Epithelial cell of esophagus (primary cell): ENCODE measurements at regions not wholly inside any gene's neighbourhood (a gene's known extent, or its start where the extent isn't known, plus 50 kb on each side); places are given as distances from the start of the nearest gene placed in this dataset.

Experiments
- DNase-seq: peaks from one replicate; pipeline ENCODE4 v3.0.0; 2010; ENCODE audit warnings: low read depth
- H3K4me3 ChIP-seq: 2 replicates; pipeline ENCODE4 v1.5.1; 2011; ENCODE audit warnings: mild to moderate bottlenecking, low read length, control low read depth
- TF ChIP-seq, protein P1 (sequence below): IDR thresholded peaks from 2 replicates; pipeline ENCODE4 v1.5.1; 2011; ENCODE audit warnings: low read depth, mild to moderate bottlenecking, low read length, control low read depth, inconsistent platforms; ENCODE audit not compliant: insufficient read depth; ENCODE audit errors: missing control alignments

DNA sequence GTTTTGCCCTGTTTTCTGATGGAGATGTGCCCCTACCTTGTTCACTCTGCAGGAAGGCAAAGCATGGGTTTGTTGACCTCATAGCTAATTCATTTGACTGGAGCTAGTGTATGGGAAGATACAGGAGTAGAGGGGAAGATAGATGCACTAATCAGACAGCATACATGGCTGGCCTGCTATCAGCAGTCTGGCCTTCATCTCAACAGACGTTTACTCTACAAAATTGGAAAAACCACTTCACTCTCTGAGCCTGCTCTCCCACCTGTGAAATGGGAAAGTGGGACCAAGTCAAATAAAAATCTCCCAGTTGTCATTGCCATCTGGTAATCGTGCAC lies 235.2 kb upstream of the RAB4A start:
- no peak for DNase-seq
- TF ChIP-seq, protein P1, sequence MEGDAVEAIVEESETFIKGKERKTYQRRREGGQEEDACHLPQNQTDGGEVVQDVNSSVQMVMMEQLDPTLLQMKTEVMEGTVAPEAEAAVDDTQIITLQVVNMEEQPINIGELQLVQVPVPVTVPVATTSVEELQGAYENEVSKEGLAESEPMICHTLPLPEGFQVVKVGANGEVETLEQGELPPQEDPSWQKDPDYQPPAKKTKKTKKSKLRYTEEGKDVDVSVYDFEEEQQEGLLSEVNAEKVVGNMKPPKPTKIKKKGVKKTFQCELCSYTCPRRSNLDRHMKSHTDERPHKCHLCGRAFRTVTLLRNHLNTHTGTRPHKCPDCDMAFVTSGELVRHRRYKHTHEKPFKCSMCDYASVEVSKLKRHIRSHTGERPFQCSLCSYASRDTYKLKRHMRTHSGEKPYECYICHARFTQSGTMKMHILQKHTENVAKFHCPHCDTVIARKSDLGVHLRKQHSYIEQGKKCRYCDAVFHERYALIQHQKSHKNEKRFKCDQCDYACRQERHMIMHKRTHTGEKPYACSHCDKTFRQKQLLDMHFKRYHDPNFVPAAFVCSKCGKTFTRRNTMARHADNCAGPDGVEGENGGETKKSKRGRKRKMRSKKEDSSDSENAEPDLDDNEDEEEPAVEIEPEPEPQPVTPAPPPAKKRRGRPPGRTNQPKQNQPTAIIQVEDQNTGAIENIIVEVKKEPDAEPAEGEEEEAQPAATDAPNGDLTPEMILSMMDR = no peak
- no peak overlapping the region for H3K4me3 ChIP-seq

DNA sequence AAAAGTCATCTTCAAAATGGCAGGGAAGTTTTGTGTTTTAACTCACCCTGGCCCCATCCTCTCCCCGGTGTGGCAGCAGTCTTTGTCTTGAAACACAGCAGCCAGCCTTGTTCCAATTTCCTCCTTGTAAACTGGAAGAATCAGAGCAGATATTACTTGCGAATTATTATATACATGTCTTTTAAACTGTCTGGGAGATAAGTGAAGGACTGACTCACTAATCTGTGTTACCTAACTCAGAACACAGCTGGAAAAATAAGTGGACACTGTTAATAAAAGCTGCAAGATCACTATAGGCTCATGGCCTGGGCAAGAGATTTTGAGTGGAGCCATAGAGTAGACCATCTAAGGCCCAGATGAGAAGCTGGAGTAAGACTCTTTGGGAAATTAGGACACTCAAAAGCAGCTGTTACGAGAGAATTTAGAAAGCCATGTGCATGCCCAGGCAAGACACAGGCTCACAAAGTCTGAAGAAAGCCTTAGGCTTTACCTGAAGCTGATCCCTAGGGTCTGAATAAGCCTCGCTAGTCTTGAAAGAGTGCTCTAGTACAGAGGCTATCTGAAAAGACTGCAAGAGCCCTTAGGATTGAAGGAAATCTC lies 233.0 kb upstream of the RAB4A start:
- peak; percentile 39 for DNase-seq
- TF ChIP-seq, protein P1 = no peak

DNA sequence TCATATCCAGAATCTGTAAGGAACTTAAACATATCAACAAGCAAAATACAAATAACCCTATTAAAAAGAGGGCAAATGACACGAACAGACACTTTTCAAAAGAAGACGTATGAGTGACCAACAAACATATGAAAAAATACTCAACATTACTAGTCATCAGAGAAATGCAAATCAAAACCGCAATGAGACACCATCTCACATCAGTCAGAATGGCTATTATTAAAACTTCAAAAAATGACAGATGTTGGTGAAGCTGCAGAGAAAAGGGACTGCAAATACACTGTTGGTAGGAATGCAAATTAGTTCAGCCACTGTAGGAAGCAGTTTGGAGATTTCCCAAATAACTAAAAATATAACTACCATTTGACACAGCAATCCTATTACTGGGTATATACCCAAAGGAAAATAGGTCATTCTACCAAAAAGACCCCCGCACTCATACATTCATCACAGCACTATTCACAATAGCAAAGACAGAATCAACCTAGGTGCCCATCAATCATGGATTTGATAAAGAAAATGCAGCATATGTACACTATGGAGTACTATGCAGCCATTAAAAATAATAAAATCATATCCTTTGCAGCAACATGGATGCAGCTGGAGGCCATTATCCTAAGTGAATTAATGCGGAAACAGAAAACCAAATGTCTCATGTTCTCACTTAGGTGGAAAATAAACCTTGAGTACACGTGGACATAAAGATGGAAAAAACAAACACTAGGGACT lies 230.1 kb upstream of the RAB4A start:
- no peak overlapping the region for H3K4me3 ChIP-seq
- TF ChIP-seq, protein P1 = no peak
- no peak for DNase-seq

More for the DNA sequence above, 233.0 kb upstream of the RAB4A start:
- no peak overlapping the region for H3K4me3 ChIP-seq

DNA sequence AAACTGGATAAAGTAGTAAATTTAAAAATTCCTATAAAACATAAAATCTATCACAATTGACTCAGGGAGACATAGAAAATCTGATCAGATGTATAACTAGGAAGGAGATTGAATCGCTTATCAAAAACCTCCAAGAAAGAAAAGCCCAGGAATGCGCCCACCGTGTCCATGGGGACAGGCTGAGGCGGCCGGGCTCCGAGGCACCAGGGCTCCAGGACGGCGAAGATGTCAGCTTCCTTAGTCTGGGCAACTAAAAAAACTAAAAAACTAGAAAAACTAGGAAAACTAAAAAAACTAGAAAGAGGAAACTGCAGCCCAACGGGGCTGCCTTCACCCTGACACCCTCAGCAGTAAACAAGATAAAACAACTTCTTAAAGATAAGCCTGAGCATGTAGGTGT lies 229.0 kb upstream of the RAB4A start:
- TF ChIP-seq, protein P1 = no peak
- no peak overlapping the region for H3K4me3 ChIP-seq
- DNase-seq = no peak

DNA sequence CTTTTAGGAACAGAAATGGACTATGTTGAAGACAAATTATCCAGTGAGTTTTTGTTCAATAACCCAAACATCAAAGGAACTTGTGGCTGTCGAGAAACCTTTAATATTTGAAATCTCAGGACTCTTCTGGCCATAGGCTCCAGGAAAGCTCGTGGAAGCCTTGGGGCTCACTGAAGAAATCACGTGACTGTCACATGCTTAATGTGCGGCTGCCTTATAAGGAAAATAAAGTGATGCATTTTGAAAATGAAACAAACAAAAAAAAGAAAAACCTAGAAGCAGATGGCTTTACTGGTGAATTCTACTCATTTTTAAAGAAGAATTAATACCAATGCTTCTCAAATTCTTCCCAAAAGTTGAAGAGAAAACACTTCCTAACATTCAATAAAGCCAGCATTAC lies 228.4 kb upstream of the RAB4A start:
- TF ChIP-seq, protein P1 = no peak
- H3K4me3 ChIP-seq = no peak overlapping the region
- DNase-seq = no peak

DNA sequence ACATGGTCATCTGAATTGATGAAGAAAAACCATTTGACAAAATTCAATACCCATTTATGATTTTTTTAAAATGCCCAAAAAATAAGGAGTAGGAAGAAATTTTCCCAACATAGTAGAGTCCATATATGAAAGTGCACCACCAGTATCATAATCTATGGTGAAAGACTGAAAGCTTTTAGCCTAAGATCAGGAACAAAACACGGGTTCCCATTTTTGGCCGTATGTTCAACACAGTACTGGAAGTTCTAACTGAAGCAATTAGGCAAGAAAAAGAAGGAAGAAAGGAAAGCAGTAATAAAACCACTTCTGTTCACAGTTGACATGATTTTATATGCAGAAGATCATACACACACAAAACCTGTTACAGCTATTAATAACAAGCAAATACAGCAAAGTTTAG lies 227.8 kb upstream of the RAB4A start:
- DNase-seq = no peak
- TF ChIP-seq, protein P1 = no peak
- no peak overlapping the region for H3K4me3 ChIP-seq
